Stimulated activated CD8-positive, alpha-beta memory T cell treated with anti-CD3 and anti-CD28 coated beads, Interleukin-2, amount 100 ng/mL, for 48 hours (primary cell): ENCODE measurements at regions not wholly inside any gene's neighbourhood (a gene's known extent, or its start where the extent isn't known, plus 50 kb on each side); places are given as distances from the start of the nearest gene placed in this dataset.
"Not testable (repeated sequence)": the region's sequence is repeated elsewhere in the genome, so short reads cannot be mapped to it uniquely, and the experiment has no call there.

Source experiments
- DNase-seq, 2 donors: peaks; one replicate each; pipeline ENCODE4 v3.0.0-alpha.2; 2020; ENCODE audit warnings: low read depth in 2 of 2

DNA sequence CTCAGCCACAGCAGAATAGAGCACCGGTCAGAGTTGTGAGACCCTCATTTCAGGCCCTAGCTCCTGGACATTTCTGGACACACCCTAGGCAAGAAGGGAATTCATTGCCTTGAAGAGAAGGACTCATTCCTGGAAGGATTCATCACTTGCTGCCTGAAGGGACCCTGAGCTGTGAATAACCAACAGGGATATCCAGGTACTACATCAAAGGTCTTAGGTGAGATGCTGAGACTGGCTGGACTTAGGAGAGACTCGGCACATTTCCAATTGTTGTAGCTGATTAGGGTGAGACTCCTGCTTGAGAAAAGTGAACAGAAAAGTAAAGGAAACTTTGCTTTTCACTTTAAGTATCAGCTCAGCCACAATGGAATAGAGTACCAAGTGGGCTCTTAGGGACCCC lies 208.1 kb upstream of the CDKN2B start:
- no peak for DNase-seq

DNA sequence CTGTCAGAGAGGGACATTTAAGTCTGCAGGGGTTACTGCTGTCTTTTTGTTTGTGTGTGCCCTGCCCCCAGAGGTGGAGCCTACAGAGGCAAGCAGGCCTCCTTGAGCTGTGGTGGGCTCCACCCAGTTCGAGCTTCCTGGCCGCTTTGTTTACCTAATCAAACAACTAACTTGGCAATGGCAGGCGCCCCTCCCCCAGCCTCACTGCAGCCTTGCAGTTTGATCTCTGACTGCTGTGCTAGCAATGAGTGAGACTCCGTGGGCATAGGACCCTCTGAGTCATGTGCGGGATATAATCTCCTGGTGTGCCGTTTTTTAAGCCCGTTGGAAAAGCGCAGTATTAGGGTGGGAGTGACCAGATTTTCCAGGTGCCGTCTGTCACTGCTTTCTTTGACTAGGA lies 216.8 kb upstream of the CDKN2B start:
- DNase-seq = not testable (repeated sequence)

DNA sequence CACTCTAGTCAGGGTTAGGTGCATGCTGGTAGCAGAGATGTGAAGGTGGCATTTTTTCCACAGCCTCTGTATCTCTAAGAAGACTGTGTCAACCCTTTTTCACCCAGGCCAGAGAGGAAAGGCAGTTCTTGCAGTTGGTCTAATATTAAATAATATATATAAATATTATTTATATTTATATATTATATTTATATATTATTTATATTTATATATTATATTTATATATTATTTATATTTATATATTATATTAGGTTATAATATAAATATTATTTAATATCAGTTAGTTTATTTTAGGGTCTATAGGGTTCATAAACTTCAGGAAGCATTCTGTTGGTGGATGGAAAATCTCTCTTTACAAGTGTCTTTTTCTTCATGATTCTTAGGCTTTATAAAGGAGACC lies 218.6 kb upstream of the DMRTA1 start:
- no peak for DNase-seq

DNA sequence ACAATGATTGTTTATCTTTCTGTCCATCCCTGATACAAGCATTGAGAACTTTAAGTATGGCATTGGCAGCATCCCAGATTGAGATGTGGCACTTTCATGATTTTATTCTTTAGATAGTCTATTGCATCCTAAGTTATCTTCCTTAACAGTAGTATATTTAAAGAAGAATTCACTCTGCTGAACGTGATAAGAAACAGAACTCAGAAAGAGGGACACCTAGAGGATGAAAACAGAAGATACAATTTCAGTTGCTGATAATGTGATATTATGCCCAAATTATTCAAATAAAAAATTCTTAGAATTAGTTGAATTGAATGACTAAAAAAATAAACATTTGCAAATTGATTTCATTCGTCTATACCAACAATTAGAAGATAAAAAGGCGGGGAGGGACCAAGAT lies 218.1 kb upstream of the DMRTA1 start:
- no peak for DNase-seq

DNA sequence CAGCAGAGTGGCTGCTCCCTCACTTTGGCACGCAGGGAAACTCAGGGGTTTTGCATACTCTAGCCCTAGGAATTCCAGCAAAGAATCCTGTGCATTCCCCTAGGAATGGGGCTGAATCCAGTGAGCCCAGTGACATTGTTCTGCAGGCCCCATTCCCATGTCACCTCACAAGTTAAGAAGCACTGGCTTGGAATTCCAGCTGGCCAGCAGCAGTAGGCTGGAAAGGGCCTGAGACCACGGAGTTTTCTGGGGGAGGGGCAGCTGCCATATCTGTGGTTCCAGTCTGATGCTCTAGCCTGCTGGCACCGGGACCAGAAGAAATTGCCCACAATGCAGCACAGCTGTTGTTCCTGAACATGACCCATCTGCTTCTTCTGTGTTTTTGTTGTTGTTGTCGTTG lies 217.6 kb upstream of the DMRTA1 start:
- DNase-seq = no peak

DNA sequence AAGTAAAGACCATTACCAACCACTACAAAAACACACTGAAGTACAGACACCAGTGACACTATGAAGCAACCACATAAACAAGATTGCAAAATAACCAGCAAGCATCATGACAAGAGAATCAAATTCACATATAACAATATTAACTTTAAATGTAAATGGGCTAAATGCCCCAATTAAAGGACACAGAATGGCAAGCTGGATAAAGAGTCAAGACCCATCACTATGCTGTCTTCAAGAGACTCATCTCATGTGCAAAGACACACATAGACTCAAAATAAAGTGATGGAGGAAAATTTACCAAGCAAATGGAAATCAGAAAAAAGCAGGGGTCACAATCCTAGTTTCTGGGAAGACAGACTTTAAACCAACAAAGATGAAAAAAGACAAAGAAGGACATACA lies 215.3 kb upstream of the DMRTA1 start:
- DNase-seq = not testable (repeated sequence)

DNA sequence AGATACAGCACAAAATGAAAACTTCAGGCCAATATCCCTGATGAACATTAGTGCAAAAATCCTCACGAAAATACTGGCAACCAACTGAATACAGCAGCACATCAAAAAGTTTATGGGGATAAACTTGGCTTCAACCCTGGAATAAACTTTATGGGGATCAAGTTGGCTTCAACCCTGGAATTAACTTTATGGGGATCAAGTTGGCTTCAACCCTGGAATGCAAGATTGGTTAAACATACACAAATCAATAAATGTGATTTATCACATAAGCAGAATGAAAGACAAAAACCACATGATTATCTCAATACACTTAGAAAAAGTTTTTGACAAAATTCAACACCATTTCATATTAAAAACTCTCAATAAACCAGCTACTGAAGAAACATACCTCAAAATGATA lies 213.7 kb upstream of the DMRTA1 start:
- DNase-seq = no peak

DNA sequence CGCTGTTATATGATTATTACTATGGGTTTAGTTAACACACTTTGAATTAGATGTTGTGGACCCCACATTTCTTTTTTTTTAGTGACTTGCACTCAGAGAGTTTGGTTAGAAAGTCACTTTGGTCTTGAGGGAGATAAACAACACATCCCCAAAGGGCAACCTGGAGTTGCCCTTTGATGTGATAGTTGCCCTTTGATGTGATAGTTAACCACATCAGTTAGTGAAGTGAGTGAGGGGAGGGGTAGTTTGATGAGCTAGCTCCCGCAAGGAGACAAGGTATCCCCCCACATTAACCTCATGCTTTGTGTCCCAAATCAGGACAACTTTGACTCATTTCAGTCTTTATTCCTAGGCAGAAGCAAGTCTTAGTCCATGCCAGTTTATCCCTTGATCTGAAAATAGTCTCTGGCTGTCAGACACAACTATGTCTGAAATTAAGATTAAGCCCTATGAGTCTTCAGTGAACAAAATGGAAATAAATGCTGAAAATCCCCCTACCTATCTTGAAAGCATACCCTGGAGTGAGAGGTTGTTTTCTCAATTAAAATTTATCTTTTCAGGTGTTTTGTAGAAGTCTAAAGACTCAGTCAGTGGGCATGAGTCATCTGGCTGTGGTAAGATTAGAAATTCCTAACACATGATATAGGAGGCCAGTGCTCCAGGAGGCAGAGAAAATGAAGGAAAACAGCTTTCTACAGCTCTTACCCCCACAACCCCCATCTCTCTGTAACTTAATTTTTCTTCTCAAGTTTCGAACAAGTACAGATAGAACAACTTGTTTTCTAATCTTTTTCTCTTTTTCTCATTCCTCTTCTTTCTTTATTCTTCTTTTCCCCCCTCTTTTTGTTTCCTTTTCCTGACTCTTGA lies 208.9 kb upstream of the DMRTA1 start:
- DNase-seq = no peak

DNA sequence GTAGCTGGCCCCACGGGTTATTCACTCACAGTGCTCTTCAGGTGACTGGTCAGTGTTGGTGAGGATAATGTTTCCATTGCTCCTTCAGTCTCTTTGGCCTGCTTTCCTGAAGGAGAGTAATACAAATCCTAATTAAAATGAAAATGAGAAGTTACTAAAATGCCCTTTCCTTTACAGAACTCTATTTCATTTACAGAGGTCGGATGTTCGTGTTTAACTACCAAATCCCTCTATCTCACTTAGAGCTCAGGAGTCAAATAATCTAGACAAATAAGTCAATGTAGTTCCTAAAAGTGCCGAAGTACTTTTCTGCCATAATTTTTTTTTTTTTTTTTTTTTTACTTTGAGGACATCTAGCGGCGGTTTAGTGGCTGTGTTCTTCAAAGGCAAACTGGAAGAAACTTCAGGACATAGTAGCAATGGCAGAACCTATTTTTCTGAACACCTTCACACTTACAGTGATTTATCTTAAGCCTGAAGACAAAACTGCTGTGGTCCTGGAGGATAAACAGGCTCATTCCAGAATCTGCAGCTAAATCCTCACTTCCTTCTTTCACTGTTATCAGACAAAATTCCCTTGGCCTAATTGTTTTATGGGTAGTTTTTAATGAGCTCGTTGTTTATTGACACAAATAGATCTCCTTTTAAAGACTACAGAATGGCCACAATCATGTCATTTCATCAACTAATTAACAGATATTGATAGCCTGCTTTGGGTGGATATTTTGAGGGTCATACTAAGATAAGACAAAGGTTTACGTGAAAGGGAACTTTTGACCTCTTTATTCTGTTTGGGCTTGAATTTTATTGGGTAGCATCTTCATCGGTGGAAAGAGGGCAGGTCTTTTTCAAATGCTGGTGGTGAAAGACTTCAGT lies 207.6 kb upstream of the DMRTA1 start:
- no peak for DNase-seq

DNA sequence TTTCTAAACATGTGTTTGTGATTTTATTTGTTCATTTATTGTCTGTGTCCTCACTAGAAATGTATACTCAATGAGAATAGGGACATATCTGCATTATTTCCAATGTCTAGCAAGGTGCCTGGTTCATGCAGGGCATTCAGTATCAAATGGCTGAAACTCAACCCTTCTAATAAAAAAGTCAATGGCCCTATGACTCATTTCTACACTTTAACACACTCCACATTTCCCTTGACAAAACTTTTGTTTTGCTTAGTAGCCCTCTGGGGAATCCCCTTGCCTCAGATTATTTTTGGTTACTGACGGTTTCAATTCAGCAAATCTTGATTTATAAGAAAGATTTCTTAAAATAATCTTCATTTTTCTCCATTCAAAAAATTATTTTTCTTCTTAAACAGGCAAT lies 206.0 kb upstream of the DMRTA1 start:
- DNase-seq = no peak

DNA sequence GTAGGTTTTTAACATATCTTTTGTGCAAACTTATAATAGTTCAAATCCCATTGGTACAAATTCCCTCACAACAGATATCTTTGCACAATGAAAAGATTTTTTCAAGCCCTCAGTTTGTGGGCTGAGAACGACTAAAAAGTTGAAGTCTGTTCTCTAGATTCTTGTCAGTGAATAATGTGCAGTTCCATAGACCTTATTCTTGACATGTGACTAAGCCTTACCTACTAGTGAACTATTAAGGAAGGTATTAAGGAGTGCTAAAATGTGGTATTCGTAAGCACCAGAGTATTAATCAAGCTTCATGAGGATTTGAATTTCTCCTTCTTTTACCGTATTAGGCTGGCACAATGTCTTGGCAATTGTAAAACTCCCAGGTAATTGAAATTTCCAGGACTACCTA lies 205.6 kb upstream of the DMRTA1 start:
- no peak for DNase-seq

DNA sequence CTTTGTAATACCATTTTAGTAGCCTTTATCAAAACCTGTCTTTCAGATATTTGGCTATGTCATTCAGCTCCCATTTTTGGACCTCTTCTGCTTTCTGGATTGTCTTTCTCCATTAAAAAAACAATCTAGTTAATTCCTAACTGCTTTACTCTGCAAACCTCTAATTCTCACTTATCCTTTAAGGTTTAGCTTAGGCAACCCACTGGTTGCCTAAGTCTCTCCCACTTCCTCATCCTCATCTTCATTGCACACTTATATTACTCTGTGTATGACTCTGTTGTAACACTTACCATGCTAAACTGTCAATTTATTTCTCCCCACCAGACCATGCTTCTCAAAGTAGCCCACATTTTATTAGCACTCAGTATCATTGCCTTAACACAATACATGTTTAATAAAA lies 205.0 kb upstream of the DMRTA1 start:
- DNase-seq = no peak

DNA sequence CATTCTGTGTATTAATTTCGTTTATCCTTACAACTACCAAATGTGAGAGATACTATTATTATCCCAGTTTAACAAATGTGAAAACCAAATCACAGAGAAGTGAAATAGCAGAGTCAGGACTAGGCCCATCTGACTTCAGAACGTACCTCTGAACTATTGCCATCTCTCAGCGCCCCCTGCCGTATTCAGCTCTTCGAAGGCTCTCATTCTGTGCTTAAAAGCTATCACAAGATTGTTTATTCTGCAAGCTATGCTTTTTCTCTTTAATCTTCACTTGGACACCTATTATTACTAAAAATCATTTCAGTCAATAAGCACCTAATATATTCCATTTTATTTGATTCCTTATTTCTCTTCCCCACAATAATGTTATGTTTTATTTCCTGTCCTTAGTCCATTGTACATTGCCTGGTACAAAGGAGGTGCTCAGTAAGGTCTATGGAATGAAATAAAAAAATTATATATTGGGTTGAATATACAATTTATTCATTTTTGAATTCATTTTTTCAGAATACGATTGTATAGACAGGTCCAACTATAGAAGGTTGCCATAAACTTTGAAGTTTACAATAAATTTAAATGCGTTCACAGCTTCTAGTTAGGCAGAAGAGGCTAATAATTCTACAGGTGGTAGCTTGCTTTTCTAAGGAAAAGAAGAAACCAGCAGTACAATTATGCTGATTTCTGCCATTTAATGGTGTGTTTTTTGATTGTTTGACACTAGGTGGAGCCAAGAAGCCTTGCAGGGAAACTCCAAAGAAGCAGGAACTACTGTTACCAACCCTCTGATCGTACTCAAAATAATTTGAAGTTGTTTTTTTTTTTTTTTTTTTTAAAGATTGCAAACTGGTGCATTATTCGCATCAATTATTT lies 202.2 kb upstream of the DMRTA1 start:
- DNase-seq = peak in 1 of 2 donors; percentile 7

DNA sequence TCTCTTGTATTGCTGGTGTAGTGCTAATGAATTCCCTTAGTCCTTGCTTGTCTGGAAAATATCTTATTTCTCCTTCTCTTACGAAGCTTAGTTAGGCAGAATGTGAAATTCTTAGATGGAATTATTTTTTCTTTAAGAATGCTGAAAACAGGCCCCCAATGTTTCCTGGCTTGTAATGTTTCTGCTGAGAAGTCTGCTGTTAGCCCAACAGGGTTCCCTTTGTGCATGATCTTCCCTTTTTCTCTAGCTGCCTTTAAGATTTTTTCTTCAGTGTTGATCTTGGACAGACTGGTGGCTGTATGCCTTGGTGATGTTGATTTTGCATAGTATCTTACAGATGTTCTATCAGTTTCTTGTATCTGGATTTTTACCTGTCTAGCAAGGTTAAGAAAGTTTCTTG lies 191.3 kb upstream of the DMRTA1 start:
- no peak for DNase-seq

DNA sequence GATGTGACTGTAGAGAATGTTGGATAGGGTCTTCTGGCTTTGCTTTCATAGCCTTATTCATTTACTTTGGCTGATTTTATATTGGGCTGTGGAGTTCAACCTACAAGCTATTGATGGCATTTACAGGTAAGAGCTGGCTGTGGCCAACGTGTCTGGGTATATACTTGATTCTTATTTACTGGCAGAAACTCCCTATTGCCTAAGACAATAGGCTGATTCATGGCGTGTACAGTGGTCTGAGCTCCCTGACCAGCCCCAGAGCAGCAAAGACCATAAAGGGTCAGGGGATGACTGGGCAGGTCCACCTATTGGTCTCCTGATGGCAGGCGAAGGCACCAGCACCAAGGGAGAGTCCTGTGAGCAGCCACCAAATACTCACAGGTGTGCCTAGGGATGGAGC lies 190.2 kb upstream of the DMRTA1 start:
- no peak for DNase-seq

DNA sequence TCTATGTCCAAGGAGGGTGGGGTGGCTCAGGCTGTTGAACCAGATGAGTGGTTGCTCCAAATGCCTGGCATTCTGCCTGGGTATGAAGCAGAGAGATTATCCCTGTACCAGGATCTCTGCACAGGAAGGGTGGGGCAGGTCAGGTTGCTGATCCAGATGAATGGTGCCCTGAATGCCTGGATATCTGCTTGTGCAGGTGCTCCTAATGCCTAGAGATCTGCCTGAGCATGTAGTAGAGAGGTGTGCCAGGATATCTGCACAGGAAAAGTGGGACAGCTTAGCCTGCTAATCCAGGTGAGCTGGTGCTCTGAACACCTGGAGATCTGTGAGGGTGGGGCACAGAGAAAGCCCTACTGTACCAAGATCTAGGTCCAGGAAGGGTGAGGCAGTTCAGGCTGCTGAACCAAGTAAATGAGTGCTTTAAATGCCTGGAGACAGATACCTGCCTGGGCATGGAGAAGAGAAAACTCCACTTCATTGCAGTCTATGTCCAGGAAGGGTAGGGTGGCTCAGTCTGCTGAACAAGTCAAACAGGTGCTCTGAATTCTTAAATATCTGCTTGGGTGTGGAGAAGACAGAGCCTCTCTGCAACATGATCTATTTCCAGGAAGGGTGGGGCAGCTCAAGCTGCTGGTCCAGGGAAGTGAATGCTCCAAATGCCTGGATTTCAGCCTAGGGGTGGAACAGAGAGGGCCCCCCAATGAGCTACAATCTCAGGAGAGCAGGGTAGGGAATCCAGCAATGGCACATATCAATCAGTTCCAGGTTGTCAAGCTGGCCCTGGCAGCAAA lies 189.4 kb upstream of the DMRTA1 start:
- DNase-seq = no peak

DNA sequence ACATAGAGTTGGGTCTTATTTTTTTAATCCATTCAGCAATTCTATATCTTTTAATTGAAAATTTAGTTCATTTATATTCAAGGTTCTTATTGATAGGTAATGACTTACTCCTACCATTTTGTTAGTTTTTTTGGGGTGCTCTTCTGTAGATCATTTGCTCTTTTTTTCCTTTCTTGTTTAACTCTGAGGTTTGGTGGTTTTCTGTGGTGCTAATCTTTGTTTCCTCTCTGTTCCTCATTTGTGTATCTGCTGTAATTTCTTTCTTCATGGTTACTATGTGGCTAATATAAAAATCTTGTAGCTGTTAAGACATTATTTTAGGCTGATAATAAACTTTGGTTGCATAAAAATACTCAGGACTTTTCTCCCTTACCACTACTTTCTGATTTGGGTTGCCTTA lies 181.6 kb upstream of the DMRTA1 start:
- no peak for DNase-seq

DNA sequence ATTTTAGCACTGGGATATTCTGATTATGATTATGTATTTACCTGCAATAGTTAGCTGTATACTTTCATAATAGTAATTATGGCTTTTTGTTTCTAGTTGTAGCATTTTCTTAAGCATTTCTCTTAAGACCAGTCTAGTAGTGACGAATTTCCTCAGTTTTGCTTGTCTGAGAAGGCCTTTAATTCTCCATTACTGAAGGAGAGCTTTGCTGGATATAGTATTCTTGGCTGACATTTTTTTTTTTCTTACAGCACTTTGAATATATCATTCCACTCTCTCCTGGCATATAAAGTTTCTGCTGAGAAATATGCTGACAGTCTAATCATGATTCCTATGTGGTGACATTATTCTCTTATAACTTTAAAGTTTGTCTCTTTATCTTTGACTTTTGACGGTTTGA lies 181.1 kb upstream of the DMRTA1 start:
- no peak for DNase-seq

DNA sequence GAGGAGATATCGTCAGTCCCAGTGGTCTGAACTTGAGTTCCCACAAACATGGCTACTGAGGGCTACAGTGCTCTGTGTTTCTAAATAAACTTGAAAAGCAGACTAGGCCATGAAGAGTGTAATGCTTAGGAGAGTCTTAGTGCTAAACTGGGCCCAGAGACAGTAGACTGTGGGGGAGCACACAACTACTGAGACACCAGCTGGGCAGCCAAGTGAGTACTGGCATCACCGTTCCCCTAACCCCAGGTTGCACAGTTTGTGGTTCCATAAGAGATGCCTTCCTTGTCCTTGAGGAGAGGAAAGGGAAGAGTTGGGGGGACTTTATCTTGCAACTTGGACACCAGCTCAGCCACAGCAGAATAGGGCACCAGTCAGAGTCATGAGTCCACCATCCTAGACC lies 172.1 kb upstream of the DMRTA1 start:
- DNase-seq = no peak

DNA sequence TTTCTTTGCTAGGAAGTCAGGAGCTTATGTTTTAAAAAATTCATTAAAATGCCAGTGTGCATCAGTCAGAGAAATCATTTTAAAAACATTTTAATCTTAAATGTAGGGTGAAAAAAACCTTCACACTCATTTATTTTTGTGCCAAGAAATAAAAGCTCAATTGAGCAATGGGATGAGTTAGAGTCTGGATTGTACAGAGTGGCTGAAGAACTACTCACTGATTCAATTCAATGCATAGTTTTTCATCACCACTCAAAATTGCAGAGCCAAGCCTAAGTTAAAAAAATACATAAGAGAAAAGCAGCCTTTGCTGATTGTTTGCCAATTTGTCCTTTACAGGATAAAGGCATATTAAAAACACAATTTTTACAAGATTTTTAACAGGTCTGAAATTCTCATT lies 168.2 kb upstream of the DMRTA1 start:
- DNase-seq = no peak

DNA sequence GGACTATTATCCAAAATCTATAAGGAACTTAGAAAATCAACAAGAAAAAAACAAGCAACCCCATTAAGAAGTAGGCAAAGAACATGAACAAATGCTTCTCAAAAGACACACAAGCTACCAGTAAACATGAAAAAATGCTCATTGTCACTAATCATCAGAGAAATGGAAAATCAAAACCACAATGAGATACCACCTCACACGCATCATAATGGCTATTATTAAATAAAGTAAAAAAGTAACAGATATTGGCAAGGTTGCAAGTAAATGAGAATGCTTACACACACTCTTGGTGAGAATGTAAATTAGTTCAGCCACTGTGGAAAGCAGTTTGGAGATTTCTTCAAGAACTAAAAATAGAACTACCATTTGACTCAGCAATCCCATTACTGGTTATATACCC lies 167.0 kb upstream of the DMRTA1 start:
- DNase-seq = no peak
